A549 (cell line): ENCODE measurements at regions not wholly inside any gene's neighbourhood (a gene's known extent, or its start where the extent isn't known, plus 50 kb on each side); places are given as distances from the start of the nearest gene placed in this dataset.
A peak's percentile ranks its signal among the peaks of the same experiment; 100 is the strongest.

Source experiments
- ATAC-seq, 2 experiments: fragments of 200-7000 bp in 1 of 2; fragments of >200 bp in 1 of 2; cut with Nextera tagmentation in 1 of 2; cut with Tn5 transposase in 1 of 2; 3 replicates each; pipeline versions ENCODE4 v1.8.0 to v1.9.1; 2018 to 2020; ENCODE audit warnings: mild to moderate bottlenecking in 1 of 2, moderate library complexity in 1 of 2
- CTCF ChIA-PET: fragments of 300-600 bp; sonication (Branson Sonifier 250); formaldehyde crosslinking; extraction: SDS; loops from one replicate; lab custom pipeline; 2021; ENCODE audit warnings: antibody characterized with exemption, inconsistent platforms; lab: Yijun Ruan, JAX
- POLR2A ChIA-PET: fragments of 350-600 bp; formaldehyde crosslinking; extraction: SDS; loops from one replicate; lab custom pipeline; 2021; ENCODE audit warnings: antibody characterized with exemption, inconsistent platforms; lab: Yijun Ruan, JAX
- DNase-seq, 2 experiments: peaks; one replicate each; pipeline versions ENCODE4 v3.0.0 to v3.0.0-alpha.2; 2011 to 2016; ENCODE audit warnings: low read depth in 1 of 2, low spot score in 1 of 2
- FAIRE-seq: peaks from 2 replicates; lab custom pipeline; 2011; peaks lifted over from hg19 to GRCh38; lab: Jason Lieb, UNC
- H3K27ac ChIP-seq, 2 experiments: fragments of >200 bp; sonication (Bioruptor Twin); formaldehyde crosslinking; 3 replicates each; pipeline ENCODE4 v1.5.1; 2016 to 2017
- H3K4me1 ChIP-seq: fragments of >200 bp; sonication (Bioruptor Twin); formaldehyde crosslinking; 3 replicates; pipeline ENCODE4 v1.6.1; 2016
- H3K4me2 ChIP-seq: fragments of >200 bp; sonication (Bioruptor Twin); formaldehyde crosslinking; 3 replicates; pipeline ENCODE4 v1.6.1; 2016
- H3K4me3 ChIP-seq: fragments of >200 bp; sonication (Bioruptor Twin); formaldehyde crosslinking; 3 replicates; pipeline ENCODE4 v1.5.1; 2016
- H3K9me3 ChIP-seq: fragments of >200 bp; sonication (Bioruptor Twin); formaldehyde crosslinking; 3 replicates; pipeline ENCODE4 v1.6.1; 2016
- CEBPB ChIP-seq, 2 experiments: fragments of >200 bp in 1 of 2; sonication (Bioruptor Twin) in 1 of 2; formaldehyde crosslinking in 1 of 2; IDR thresholded peaks; 2 replicates each; pipeline ENCODE4 v1.6.1; 2012 to 2016
- CHD4 ChIP-seq: fragments of 200-600 bp; sonication (generic); IDR thresholded peaks from 2 replicates; pipeline ENCODE4 v1.6.1; 2016; ENCODE audit warnings: antibody characterized with exemption, mild to moderate bottlenecking, borderline replicate concordance
- E2F6 ChIP-seq: IDR thresholded peaks from 2 replicates; pipeline ENCODE4 v1.6.1; 2012; ENCODE audit warnings: low read depth, borderline replicate concordance
- EHF ChIP-seq: fragments of 250-450 bp; sonication (Bioruptor Pico); IDR thresholded peaks from 2 replicates; pipeline ENCODE4 v1.5.0; 2020; ENCODE audit warnings: mild to moderate bottlenecking
- EP300 ChIP-seq, 2 experiments: fragments of >200 bp; sonication (Bioruptor Twin); formaldehyde crosslinking; IDR thresholded peaks; 2 replicates in 1 of 2; 3 replicates in 1 of 2; pipeline ENCODE4 v1.6.1; 2016 to 2017
- FOSL2 ChIP-seq, 2 experiments: fragments of 450-650 bp in 1 of 2; fragments of >200 bp in 1 of 2; sonication (Bioruptor Twin) in 1 of 2; formaldehyde crosslinking; IDR thresholded peaks; 2 replicates each; pipeline versions ENCODE4 v1.5.0 to v1.6.1; 2016 to 2020; ENCODE audit warnings: mild to moderate bottlenecking in 1 of 2, moderate library complexity in 1 of 2
- GATA3 ChIP-seq: IDR thresholded peaks from 2 replicates; pipeline ENCODE4 v1.6.1; 2012; ENCODE audit warnings: borderline replicate concordance
- HDAC2 ChIP-seq: fragments of 200-600 bp; sonication (generic); IDR thresholded peaks from 2 replicates; pipeline ENCODE4 v1.6.1; 2016
- HMGXB4 ChIP-seq: fragments of 250-450 bp; sonication (Bioruptor Pico); IDR thresholded peaks from 2 replicates; pipeline ENCODE4 v1.5.0; 2021; ENCODE audit warnings: mild to moderate bottlenecking, moderate library complexity, borderline replicate concordance
- HOXA7 ChIP-seq: fragments of 250-450 bp; sonication (Bioruptor Pico); IDR thresholded peaks from 2 replicates; pipeline ENCODE4 v1.5.0; 2020; ENCODE audit warnings: mild to moderate bottlenecking, moderate library complexity
- HOXB5 ChIP-seq: fragments of 250-450 bp; sonication (Bioruptor Pico); IDR thresholded peaks from 2 replicates; pipeline ENCODE4 v1.5.0; 2020; ENCODE audit warnings: mild to moderate bottlenecking, moderate library complexity
- JUN ChIP-seq, 2 experiments: fragments of >200 bp; sonication (Bioruptor Twin); formaldehyde crosslinking; IDR thresholded peaks; 2 replicates in 1 of 2; 3 replicates in 1 of 2; pipeline ENCODE4 v1.6.1; 2016 to 2017
- JUNB ChIP-seq: fragments of >200 bp; sonication (Bioruptor Twin); formaldehyde crosslinking; IDR thresholded peaks from 2 replicates; pipeline ENCODE4 v1.6.1; 2016
- MAZ ChIP-seq: fragments of 150-350 bp; IDR thresholded peaks from 2 replicates; pipeline ENCODE4 v1.6.1; 2014; ENCODE audit warnings: antibody characterized with exemption, low read depth, low read length, borderline replicate concordance
- NFE2L2 ChIP-seq: fragments of 150-350 bp; conservative IDR thresholded peaks from 2 replicates; pipeline ENCODE4 v1.6.1; 2014; ENCODE audit warnings: low read length
- POLR2AphosphoS2 ChIP-seq: conservative IDR thresholded peaks from 2 replicates; pipeline ENCODE4 v1.6.1; 2012; ENCODE audit warnings: low read length, improper control_type of control experiment, inconsistent platforms
- RCOR1 ChIP-seq: fragments of 150-350 bp; IDR thresholded peaks from 2 replicates; pipeline ENCODE4 v1.6.1; 2014; ENCODE audit warnings: antibody characterized with exemption, low read length, low read depth
- RNF2 ChIP-seq: fragments of 200-600 bp; sonication (generic); IDR thresholded peaks from 2 replicates; pipeline ENCODE4 v1.6.1; 2016; ENCODE audit warnings: low read depth, mild to moderate bottlenecking, antibody characterized with exemption, moderate library complexity, borderline replicate concordance
- SMC3 ChIP-seq: fragments of >200 bp; sonication (Bioruptor Twin); formaldehyde crosslinking; IDR thresholded peaks from 3 replicates; pipeline ENCODE4 v1.6.1; 2018; ENCODE audit warnings: inconsistent platforms
- TP53 ChIP-seq: fragments of 250-450 bp; sonication (Bioruptor Pico); IDR thresholded peaks from 2 replicates; pipeline ENCODE4 v1.5.0; 2021; ENCODE audit warnings: mild to moderate bottlenecking, moderate library complexity
- ZC3H11A ChIP-seq: fragments of 450-650 bp; IDR thresholded peaks from 2 replicates; pipeline ENCODE4 v1.6.1; 2014; ENCODE audit warnings: antibody characterized with exemption, mild to moderate bottlenecking
- ZNF302 ChIP-seq: fragments of 250-450 bp; sonication (Bioruptor Pico); IDR thresholded peaks from 2 replicates; pipeline ENCODE4 v1.9.0; 2021; ENCODE audit warnings: inconsistent platforms, mild to moderate bottlenecking, moderate library complexity
- WGBS: methylation state at CpG from one replicate; pipeline ENCODE4 v1.1.6; 2017; ENCODE audit errors: missing lambda C conversion rate; 5-methylcytosine and 5-hydroxymethylcytosine counted together
- TF ChIP-seq, protein P1 (sequence below): IDR thresholded peaks from 2 replicates; pipeline ENCODE4 v1.6.1; 2012

GRCh38 chr1:22258698-22259097 lies 115.8 kb upstream of the WNT4 start:
- H3K4me1 ChIP-seq, result peaks cover 56% of the 10 kb centered on the region
- FAIRE-seq, result no peak
- no peak for TF ChIP-seq ZC3H11A
- TF ChIP-seq HDAC2, result peak; percentile 58; the same call in 1 of the 2 replicates
- TF ChIP-seq, all 56 proteins: peak for 1
- 74% methylated on average over 6 of the region's 6 CpGs for WGBS
- CTCF ChIA-PET, result interaction anchor here (1.4 kb wide), 1 partner anchor 16 kb away, joined by 7 read pairs; no protein-coding TSS in a partner anchor
- DNase-seq, result no peak
- H3K9me3 ChIP-seq, result no peaks in the 10 kb centered on the region
- peak overlapping the region; percentile 77; the same call in 2 of the 3 replicates for H3K4me2 ChIP-seq
- peak overlapping the region; percentile 55 to 81; a peak in 5 of 6 replicates for H3K27ac ChIP-seq
- ATAC-seq, result no peak
- no peak overlapping the region for H3K4me3 ChIP-seq
- POLR2A ChIA-PET, result no interaction called here

DNA sequence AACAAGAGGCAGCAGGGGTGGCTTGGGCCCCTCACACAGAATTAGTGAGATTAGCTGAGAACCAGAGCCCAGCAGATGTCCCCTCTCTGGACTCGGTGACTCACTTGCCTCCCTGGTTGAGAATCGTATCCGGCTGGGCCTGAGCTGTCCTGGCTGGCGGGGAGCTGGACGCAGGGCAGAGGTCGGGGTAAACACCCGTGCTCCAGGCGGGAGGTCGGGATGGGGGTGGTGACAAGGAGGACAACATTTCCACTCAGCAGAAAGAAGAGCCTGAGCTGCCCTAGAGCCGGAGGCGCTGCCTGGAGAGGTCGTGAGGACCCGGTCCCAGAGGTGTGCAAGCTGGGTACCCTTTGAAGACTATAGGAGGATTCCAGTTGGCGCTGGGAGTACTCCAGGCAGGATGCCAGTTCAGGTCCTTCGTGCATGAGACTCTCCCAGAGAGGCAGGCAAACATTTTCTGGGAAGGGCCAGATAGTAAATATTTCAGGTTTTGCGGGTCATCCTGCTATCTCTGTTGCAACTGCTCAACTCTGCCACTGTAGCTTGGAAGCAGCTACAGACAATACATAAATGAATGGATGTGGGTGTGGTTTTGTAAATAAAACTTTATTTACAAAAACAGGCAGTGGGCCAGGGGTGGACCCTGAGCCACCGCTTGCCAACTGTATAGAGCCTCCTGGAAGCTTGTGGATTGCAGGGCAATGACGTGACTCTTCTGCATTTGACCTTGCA lies 116.8 kb upstream of the WNT4 start:
- 2% methylated on average over 15 of the region's 18 CpGs for WGBS
- ChIA-PET CTCF (interaction anchor here (1.1 to 1.4 kb wide), 2 partner anchors 13 to 15 kb away, joined by 3 to 7 read pairs; no protein-coding TSS in a partner anchor), POLR2A (no interaction called here)
- FAIRE-seq, result no peak
- Histone ChIP-seq H3K9me3 (no peaks in the 10 kb centered on the region), H3K4me3 (no peak overlapping the region), H3K4me1 (peaks cover 56% of the 10 kb centered on the region), H3K27ac (peak overlapping the region; percentile 55 to 81; a peak in 5 of 6 replicates), H3K4me2 (peak overlapping the region; percentile 77)
- peak in 1 of 2 experiments; percentile 86 for DNase-seq
- ATAC-seq, result peak; percentile 57 to 75
- TF ChIP-seq, protein P1, sequence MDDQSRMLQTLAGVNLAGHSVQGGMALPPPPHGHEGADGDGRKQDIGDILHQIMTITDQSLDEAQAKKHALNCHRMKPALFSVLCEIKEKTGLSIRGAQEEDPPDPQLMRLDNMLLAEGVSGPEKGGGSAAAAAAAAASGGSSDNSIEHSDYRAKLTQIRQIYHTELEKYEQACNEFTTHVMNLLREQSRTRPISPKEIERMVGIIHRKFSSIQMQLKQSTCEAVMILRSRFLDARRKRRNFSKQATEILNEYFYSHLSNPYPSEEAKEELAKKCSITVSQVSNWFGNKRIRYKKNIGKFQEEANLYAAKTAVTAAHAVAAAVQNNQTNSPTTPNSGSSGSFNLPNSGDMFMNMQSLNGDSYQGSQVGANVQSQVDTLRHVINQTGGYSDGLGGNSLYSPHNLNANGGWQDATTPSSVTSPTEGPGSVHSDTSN, result no peak
- no peak for TF ChIP-seq SMC3
- TF ChIP-seq MAZ, result no peak
- no peak for TF ChIP-seq POLR2AphosphoS2
- peak in 1 of 2 experiments; percentile 67; a peak in 1 of 4 replicates for TF ChIP-seq CEBPB (IDR thresholded peaks at IDR 0.05)
- TF ChIP-seq GATA3, result peak; percentile 61
- 0 out of 5 replicates have a peak, but pooled peaks of 1 of the 2 experiments have one; percentile 22 for TF ChIP-seq JUN (IDR thresholded peaks at IDR 0.05)
- no peak for TF ChIP-seq HOXA7 (CRISPR knock-in tag)
- TF ChIP-seq HMGXB4 (CRISPR knock-in tag), result no peak
- no peak for TF ChIP-seq FOSL2 (IDR thresholded peaks at IDR 0.05)
- peak; percentile 38 for TF ChIP-seq FOSL2 (CRISPR knock-in tag; IDR thresholded peaks at IDR 0.05)
- no peak for TF ChIP-seq E2F6
- no peak for TF ChIP-seq RNF2
- TF ChIP-seq ZNF302 (CRISPR knock-in tag), result no peak

GRCh38 chr1:22260860-22261432 lies 118.0 kb upstream of the WNT4 start:
- ATAC-seq, result no peak
- POLR2A ChIA-PET, result no interaction called here
- no peaks in the 10 kb centered on the region for H3K9me3 ChIP-seq
- TF ChIP-seq MAZ (no peak), JUNB (no peak), EHF (CRISPR knock-in tag) (no peak), TP53 (CRISPR knock-in tag) (no peak), FOSL2 (IDR thresholded peaks at IDR 0.05) (no peak), FOSL2 (CRISPR knock-in tag; IDR thresholded peaks at IDR 0.05) (no peak), NFE2L2 (no peak), RCOR1 (no peak), HOXB5 (no peak), EP300 (IDR thresholded peaks at IDR 0.05) (no peak), CHD4 (no peak)
- TF ChIP-seq, protein P1, result no peak
- DNase-seq, result no peak
- no peak for FAIRE-seq
- peak overlapping the region; percentile 77 for H3K4me2 ChIP-seq
- peaks cover 47% of the 10 kb centered on the region for H3K4me1 ChIP-seq
- CTCF ChIA-PET, result interaction anchor here (0.6 to 1.3 kb wide), 3 partner anchors 13 to 22 kb away, joined by 3 to 4 read pairs (median 3); no protein-coding TSS in a partner anchor
- H3K4me3 ChIP-seq, result no peak overlapping the region
- WGBS, result 93% methylated on average over 21 of the region's 21 CpGs
- peak overlapping the region in 1 of 2 experiments; percentile 34; a peak in 3 of 6 replicates for H3K27ac ChIP-seq
